Right atrium auricular region (tissue), 2 donors: ENCODE measurements at regions not wholly inside any gene's neighbourhood (a gene's known extent, or its start where the extent isn't known, plus 50 kb on each side); places are given as distances from the start of the nearest gene placed in this dataset.

ENCODE experiments used
- DNase-seq: peaks from one replicate; pipeline ENCODE4 v3.0.0-alpha.2; 2019; ENCODE audit warnings: low spot score
- H3K27ac ChIP-seq, 2 donors: fragments of 200-600 bp; sonication (generic); 1 replicate in 1 of 2; 2 replicates in 1 of 2; pipeline ENCODE4 v1.5.1; 2016 to 2019
- H3K27me3 ChIP-seq, 2 donors: fragments of 200-600 bp; sonication (generic); one replicate each; pipeline versions ENCODE4 v1.5.1 to v1.6.0; 2017 to 2019
- H3K36me3 ChIP-seq: fragments of 200-600 bp; sonication (generic); one replicate; pipeline ENCODE4 v1.5.1; 2016
- H3K4me1 ChIP-seq, 2 donors: fragments of 200-600 bp; sonication (generic); one replicate each; pipeline versions ENCODE4 v1.5.1 to v1.6.0; 2017 to 2019
- H3K4me3 ChIP-seq, 2 donors: fragments of 200-600 bp; sonication (generic); 1 replicate in 1 of 2; 2 replicates in 1 of 2; pipeline ENCODE4 v1.5.1; 2017 to 2019; ENCODE audit warnings: mild to moderate bottlenecking in 1 of 2, moderate library complexity in 1 of 2
- H3K9me3 ChIP-seq, 2 donors: fragments of 200-600 bp; sonication (generic); one replicate each; pipeline ENCODE4 v1.5.1; 2019
- CTCF ChIP-seq, 2 donors: fragments of 200-600 bp; sonication (generic); IDR thresholded peaks; one replicate each; pipeline ENCODE4 v1.5.1; 2019; ENCODE audit warnings: antibody characterized with exemption in 2 of 2

- Histone ChIP-seq H3K9me3 (no peaks in the 10 kb centered on the region), H3K27ac (no peak overlapping the region), H3K36me3 (no peaks in the 10 kb centered on the region), H3K4me1 (no peaks in the 10 kb centered on the region), H3K4me3 (no peak overlapping the region), H3K27me3 (no peaks in the 10 kb centered on the region)
- no peak for TF ChIP-seq CTCF (IDR thresholded peaks at IDR 0.05)
- DNase-seq, result no peak
Measured at GRCh38 chr19:32104153-32104849, 241.1 kb upstream of the ZNF507 start.

GRCh38 chr19:32104850-32105235, 240.6 kb upstream of the ZNF507 start:
- H3K4me3 ChIP-seq, result no peak overlapping the region
- no peaks in the 10 kb centered on the region for H3K4me1 ChIP-seq
- no peaks in the 10 kb centered on the region for H3K36me3 ChIP-seq
- H3K9me3 ChIP-seq, result no peaks in the 10 kb centered on the region
- no peak for DNase-seq
- no peaks in the 10 kb centered on the region for H3K27me3 ChIP-seq
- TF ChIP-seq CTCF (IDR thresholded peaks at IDR 0.05), result no peak
- H3K27ac ChIP-seq, result no peak overlapping the region

DNA sequence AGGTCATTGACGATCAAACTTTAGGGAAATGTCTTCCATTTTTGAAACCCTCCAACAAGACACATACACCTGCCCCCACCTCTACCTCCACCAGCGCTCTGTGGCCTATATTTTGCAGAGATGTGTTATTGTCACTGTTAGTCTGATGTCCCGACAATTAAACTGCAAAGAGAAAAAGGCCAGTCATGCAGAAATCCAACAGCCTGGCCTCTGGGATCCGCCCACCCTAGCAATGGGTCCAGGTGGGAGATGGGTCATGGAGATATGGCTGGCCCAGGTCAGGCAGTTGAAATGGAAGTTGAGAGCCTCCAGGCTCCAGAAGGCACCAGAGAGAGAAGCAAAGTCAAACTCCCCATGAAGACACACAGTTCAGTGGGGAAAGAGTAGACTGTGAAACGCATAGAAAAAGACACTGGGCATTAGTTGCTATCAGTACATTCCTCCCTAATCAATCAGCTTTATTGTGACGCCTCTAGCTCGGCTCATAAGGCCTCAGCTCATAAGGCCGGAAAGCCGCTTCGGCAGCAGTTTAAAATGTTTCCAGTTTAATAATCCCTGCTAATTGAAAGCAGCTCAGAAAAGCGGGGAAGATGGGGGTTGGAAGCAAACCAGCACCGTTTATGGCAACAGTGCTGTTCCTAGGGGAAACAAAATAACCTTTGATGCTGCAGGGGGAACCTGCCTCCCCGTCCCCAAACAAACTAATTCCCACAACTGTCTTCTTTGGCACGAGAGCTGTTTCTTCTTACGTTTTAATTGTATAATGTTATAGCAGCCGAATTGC, 239.7 kb upstream of the ZNF507 start:
- Histone ChIP-seq H3K27ac (no peak overlapping the region), H3K4me3 (no peak overlapping the region), H3K36me3 (no peaks in the 10 kb centered on the region), H3K4me1 (no peaks in the 10 kb centered on the region), H3K9me3 (no peaks in the 10 kb centered on the region), H3K27me3 (no peaks in the 10 kb centered on the region)
- TF ChIP-seq CTCF (IDR thresholded peaks at IDR 0.05), result no peak
- DNase-seq, result no peak

GRCh38 chr19:32122258-32122657, 223.2 kb upstream of the ZNF507 start:
- Histone ChIP-seq H3K27me3 (no peaks in the 10 kb centered on the region), H3K4me3 (no peak overlapping the region), H3K27ac (no peak overlapping the region), H3K36me3 (no peaks in the 10 kb centered on the region), H3K9me3 (peaks cover 0 to 10% of the 10 kb centered on the region in 2 donors), H3K4me1 (no peaks in the 10 kb centered on the region)
- no peak for DNase-seq
- no peak for TF ChIP-seq CTCF (IDR thresholded peaks at IDR 0.05)

- Histone ChIP-seq H3K4me3 (no peak overlapping the region), H3K27me3 (no peaks in the 10 kb centered on the region), H3K4me1 (no peaks in the 10 kb centered on the region), H3K27ac (no peak overlapping the region), H3K36me3 (no peaks in the 10 kb centered on the region), H3K9me3 (peaks cover 0 to 3% of the 10 kb centered on the region in 2 donors)
- TF ChIP-seq CTCF (IDR thresholded peaks at IDR 0.05), result no peak
- DNase-seq, result no peak
Measured at GRCh38 chr19:32123355-32123940, 222.0 kb upstream of the ZNF507 start.
